HT1080 (cell line): ENCODE measurements at regions not wholly inside any gene's neighbourhood (a gene's known extent, or its start where the extent isn't known, plus 50 kb on each side); places are given as distances from the start of the nearest gene placed in this dataset.
"Not testable (repeated sequence)": the region's sequence is repeated elsewhere in the genome, so short reads cannot be mapped to it uniquely, and the experiment has no call there.

ENCODE experiments used
- DNase-seq: peaks from one replicate; pipeline ENCODE4 v3.0.0-alpha.2; 2015; ENCODE audit warnings: low read depth

GRCh38 chr10:84571146-84571545 lies 242.8 kb downstream of the CCSER2 start:
- no peak for DNase-seq

GRCh38 chr10:84574102-84574501 lies 245.7 kb downstream of the CCSER2 start:
- peak; percentile 33 for DNase-seq

DNA sequence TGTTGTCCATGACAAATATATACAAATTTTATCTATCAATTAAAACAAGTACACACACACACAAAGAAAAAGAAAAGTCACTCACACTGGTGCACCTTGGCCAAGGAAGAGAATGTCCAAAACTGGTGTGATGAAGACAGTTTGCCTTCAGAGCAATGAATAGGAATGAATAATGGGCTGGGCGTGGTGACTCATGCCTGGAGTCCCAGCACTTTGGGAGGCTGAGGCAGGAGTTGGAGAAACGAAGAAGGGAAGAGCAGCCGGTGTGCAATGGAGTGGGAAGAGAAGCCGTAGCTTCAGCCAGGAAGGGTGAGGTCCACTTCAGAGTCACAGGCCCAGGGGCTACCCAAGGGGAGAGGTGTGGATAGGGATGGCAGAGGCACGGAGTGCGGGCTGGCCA lies 253.6 kb downstream of the CCSER2 start:
- DNase-seq = no peak

- DNase-seq = no peak
Measured at GRCh38 chr10:84583501-84583900, 255.1 kb downstream of the CCSER2 start.

DNA sequence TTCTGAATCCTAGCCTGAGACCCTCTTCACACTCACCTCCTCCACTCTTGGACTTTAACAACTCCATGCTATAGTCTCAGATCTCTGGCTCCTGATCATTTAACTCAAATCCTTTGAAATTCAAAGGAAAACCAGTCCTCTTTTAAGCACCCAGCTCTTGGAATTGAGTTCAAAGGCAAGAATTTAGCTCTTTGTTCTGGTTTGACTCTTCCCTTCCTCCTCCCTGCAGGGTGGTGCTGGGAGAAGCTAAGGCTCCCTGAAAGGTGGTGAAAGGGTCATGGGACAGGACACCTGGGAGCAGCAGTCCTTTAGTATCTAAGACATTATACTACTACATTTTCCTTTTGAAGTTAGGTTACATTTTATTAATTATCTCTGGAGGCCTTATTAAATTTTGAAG lies 259.4 kb downstream of the CCSER2 start:
- DNase-seq = no peak

DNA sequence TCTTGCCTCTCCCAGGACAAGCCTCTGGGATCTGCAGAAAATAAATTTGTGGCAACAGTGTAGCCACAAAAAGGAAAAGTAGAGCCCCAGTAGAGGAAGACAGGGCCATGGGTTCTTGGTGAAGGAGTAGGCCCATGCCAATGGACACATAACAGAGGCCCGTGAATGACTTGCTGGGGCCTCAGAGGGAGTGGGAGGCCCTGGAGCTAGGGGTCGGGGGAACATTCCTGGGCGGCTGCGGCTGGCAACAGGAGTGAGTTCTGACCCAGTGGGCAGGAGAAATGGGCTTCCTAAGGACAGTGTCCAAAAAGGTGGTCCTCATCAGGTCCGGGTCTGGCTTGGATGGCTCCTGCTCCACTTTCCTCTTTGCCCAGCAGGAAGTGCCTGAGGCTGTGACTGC lies 260.0 kb downstream of the CCSER2 start:
- DNase-seq = no peak

- no peak for DNase-seq
Measured at GRCh38 chr10:84588971-84589370, 260.6 kb downstream of the CCSER2 start.

DNA sequence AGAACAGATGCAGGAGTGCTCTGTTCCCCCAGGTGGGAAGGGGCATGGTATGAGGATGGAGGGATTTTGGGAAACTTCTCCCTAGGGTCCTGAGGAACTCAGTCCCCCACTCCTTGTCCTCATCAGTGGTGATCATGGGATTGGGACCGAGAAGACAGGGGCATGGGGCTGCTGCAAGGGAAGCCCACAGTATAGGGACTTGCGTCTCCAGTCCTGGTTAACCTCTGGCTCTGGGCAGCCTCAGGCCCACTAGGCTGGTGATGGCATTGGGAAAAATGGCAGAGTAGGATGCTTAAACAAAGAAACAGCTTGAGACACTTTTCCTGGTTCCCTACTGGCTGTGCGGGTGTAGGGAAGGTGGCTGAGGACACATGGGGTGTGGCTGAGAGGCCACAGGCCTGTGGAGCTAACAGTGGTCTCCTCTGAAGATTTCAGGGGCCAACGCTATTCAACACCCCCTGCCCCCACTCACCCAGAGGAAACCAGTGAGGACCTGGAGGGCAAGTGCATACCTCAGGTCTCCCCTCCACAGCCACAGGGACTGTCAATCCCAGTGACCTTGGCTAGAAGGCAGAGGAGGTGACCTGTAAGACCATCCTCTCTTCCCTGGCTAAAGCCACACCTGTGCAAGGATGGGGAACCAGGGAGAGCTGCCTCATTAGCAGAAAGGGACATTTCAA lies 261.3 kb downstream of the CCSER2 start:
- no peak for DNase-seq

GRCh38 chr10:84590327-84591193 lies 262.2 kb downstream of the CCSER2 start:
- no peak for DNase-seq

DNA sequence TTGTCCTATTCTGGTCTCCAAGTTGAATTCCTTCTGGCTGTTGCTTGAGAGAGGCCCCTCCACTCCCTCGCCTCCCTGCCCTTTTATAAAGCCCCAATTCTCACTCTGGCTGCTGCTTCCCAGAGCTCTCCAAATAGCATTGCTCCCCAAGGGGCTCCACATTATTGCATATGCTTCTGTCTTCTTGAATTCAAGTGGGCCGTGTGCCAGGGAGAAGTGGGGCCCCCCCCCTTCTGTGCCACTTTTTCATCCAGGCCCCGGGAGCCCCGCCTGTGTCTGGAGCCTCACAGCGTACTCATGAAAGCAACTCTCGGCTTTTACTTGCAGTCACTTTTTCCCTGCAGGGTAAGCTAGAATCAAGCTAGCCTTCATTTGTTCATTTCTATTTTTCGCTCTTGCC lies 265.1 kb downstream of the CCSER2 start:
- DNase-seq = no peak

GRCh38 chr10:84596585-84596984 lies 268.2 kb downstream of the CCSER2 start:
- DNase-seq = no peak

DNA sequence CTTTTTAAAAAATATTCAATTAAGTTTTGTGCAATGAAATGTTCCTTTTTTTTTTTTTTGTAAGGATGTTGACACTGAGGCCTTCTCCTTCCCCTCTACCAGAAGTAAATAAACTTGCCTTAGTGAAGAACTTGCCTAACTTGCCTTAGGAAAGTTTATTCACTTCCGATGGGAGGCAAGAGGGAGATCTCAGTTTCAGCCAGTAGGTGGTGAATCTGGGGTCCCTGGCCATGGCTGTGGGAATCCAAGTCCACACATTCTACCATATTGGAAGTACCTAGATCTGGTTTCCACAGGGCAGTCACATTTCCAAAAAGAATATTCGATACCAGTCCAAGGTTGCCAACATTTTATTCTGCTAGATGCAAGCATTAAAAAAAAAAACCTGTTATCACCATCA lies 270.9 kb downstream of the CCSER2 start:
- no peak for DNase-seq

DNA sequence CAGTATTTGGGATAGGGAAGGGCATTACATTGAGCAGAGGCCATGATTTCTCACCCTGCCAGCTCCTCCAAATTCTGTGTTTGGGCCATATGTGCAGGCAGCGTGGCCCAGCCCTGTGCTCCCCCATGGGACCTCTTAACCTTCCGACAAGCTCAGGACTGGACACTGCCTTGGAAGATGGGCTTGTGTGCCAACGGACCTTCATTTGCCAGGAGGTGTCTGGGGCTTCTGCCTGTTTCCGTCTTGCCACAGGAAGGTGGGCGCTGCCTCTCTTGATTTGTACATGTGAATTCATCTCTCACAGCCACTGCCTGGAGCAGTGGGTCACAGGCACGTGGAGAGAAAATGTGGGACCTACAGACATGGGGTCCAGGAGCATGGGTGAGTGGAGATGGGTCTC lies 272.6 kb downstream of the CCSER2 start:
- DNase-seq = no peak

GRCh38 chr10:84602543-84602942 lies 274.2 kb downstream of the CCSER2 start:
- DNase-seq = not testable (repeated sequence)

DNA sequence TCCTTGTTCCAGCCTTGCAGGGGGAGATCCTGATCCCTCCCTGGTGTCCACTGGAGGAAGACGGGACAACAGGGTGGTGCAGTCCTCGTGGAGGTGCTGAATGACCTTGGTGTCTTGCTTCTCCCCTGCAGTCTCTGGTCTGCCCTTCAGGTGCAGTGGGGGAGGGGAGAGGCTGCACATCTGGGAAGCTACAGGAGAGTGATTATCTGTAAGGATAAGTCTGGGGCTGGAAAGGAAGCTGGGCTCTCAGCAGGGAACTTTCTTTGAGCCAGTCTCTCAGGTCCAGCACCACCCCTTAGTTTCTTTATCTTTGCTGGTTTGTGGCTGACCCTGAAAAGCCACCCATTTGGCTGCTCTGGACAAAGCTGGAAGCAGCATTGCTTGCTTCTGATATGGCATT lies 275.6 kb downstream of the CCSER2 start:
- DNase-seq = no peak

- peak; percentile 7 for DNase-seq
Measured at GRCh38 chr10:84605802-84606201, 277.4 kb downstream of the CCSER2 start.

- DNase-seq = no peak
Measured at GRCh38 chr10:84606428-84606827, 278.0 kb downstream of the CCSER2 start.

- no peak for DNase-seq
Measured at GRCh38 chr10:84607044-84607443, 278.7 kb downstream of the CCSER2 start.

DNA sequence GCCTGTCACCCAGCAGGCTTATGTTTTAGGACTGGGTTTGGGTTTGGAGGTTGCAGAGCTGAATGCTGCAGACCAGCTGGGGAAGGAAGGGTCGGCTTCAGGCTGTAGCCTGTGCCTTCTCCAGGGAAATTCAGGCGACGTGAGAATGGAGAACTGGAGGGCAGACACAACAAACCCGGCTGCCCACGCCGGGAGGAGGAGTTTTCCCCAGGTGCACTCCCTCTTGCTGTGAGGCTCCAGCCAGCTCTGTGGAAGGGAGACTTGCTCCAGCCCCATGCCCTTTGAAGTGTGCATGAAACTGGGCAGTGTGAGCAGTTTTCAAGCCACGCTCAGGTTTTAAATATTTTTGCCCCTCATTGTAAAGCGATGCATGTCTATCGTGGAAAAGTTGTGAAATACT lies 279.1 kb downstream of the CCSER2 start:
- no peak for DNase-seq

DNA sequence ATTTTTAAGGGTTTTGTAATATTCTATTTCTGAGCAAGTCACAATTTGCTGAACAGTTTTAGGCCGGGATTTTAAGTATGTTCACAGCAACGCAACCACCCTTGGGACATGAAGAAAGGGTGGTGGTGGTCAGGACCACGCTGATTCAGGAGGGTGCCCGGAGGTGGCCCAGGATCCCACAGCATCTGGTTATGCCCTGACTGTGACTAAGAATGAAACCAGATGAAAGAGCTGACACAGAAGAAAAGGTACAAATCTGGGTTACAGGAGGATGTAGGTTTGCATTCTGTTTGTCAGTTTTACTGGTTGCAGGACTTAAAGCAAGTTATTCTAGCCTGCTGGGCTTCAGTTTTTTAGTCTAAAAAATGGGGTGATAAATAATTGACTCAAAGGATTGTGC lies 279.7 kb downstream of the CCSER2 start:
- DNase-seq = no peak

GRCh38 chr10:84613336-84614021 lies 285.1 kb downstream of the CCSER2 start:
- DNase-seq = peak; percentile 70

GRCh38 chr10:84626397-84627087 lies 298.2 kb downstream of the CCSER2 start:
- DNase-seq = no peak
